DMS53 treated with DMSO at 0.1 percent for 48 hours (cell line): ENCODE measurements at regions not wholly inside any gene's neighbourhood (a gene's known extent, or its start where the extent isn't known, plus 50 kb on each side); places are given as distances from the start of the nearest gene placed in this dataset.

Experiments
- DNase-seq: peaks from one replicate; lab custom pipeline; 2025; ENCODE audit not compliant: unreplicated experiment; lab: John Stamatoyannopoulos, UW

- no peak for DNase-seq
Measured at GRCh38 chr5:35367526-35367925, 137.2 kb upstream of the PRLR start.

- no peak for DNase-seq
Measured at GRCh38 chr5:35365758-35366157, 135.5 kb upstream of the PRLR start.

GRCh38 chr5:35364350-35364749 lies 134.1 kb upstream of the PRLR start:
- DNase-seq = no peak

GRCh38 chr5:35363387-35363965 lies 133.2 kb upstream of the PRLR start:
- no peak for DNase-seq

- no peak for DNase-seq
Measured at GRCh38 chr5:35362772-35363171, 132.5 kb upstream of the PRLR start.

GRCh38 chr5:35360671-35361070 lies 130.4 kb upstream of the PRLR start:
- no peak for DNase-seq

GRCh38 chr5:35359859-35360258 lies 129.6 kb upstream of the PRLR start:
- no peak for DNase-seq

GRCh38 chr5:35357973-35358372 lies 127.7 kb upstream of the PRLR start:
- no peak for DNase-seq

- peak; percentile 5 for DNase-seq
Measured at GRCh38 chr5:35356725-35357124, 126.4 kb upstream of the PRLR start.

- DNase-seq = no peak
Measured at GRCh38 chr5:35354751-35355150, 124.5 kb upstream of the PRLR start.

- no peak for DNase-seq
Measured at GRCh38 chr5:35345222-35345621, 114.9 kb upstream of the PRLR start.

GRCh38 chr5:35342664-35343063 lies 112.4 kb upstream of the PRLR start:
- no peak for DNase-seq

GRCh38 chr5:35341189-35341588 lies 110.9 kb upstream of the PRLR start:
- DNase-seq = no peak

GRCh38 chr5:35339616-35340100 lies 109.4 kb upstream of the PRLR start:
- DNase-seq = no peak

- DNase-seq = no peak
Measured at GRCh38 chr5:35339006-35339405, 108.7 kb upstream of the PRLR start.

- DNase-seq = no peak
Measured at GRCh38 chr5:35338157-35338453, 107.8 kb upstream of the PRLR start.

GRCh38 chr5:35337340-35338156 lies 107.3 kb upstream of the PRLR start:
- DNase-seq = no peak

GRCh38 chr5:35336230-35336629 lies 105.9 kb upstream of the PRLR start:
- DNase-seq = no peak

GRCh38 chr5:35335752-35336151 lies 105.5 kb upstream of the PRLR start:
- no peak for DNase-seq

- no peak for DNase-seq
Measured at GRCh38 chr5:35333366-35333765, 103.1 kb upstream of the PRLR start.

GRCh38 chr5:35331956-35332950 lies 102.0 kb upstream of the PRLR start:
- no peak for DNase-seq

- no peak for DNase-seq
Measured at GRCh38 chr5:35325836-35326235, 95.5 kb upstream of the PRLR start.
